NOMO-1 treated with DMSO at 0.1 percent for 48 hours (cell line): ENCODE measurements at regions not wholly inside any gene's neighbourhood (a gene's known extent, or its start where the extent isn't known, plus 50 kb on each side); places are given as distances from the start of the nearest gene placed in this dataset.

Experiments
- DNase-seq: peaks from one replicate; lab custom pipeline; 2025; ENCODE audit not compliant: unreplicated experiment; lab: John Stamatoyannopoulos, UW

DNA sequence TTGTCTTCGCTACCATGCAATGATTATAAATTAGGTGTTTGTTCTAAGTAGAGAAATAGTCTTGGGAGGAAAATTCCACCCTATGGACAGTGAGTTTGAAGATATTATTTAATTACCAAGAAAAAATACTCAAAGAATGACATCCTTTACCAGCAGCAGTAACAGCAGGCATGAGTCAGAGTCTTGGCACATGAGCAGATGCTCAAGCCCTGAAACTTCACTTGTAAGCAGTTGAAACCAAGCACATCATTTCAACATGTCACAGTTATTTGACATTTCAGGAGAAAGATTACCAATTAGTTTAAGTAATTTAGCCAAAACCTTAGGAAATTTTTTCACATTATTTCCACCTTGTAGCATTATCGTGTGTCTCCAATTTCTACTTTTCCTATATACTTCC lies 99.2 kb downstream of the C12orf50 start:
- DNase-seq, result no peak

DNA sequence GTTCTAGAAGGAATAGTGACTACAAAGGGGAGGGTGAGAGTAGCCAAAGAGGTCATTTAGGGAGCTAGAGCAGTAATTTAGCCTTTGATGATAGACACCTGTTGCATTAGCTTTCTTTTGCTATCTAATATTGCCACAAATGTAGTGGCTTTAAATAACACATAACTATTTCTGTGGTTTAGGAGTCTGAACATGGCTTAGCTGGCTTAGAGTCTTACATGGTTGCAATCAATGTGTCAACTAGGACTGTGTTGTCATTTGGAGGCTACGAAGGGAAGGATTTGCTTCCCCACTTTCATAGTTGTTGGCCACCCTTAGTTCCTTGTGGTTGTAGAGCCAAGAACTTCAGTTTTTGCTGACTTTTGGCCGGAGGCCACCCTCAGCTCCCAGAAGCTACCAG lies 99.9 kb downstream of the C12orf50 start:
- no peak for DNase-seq

DNA sequence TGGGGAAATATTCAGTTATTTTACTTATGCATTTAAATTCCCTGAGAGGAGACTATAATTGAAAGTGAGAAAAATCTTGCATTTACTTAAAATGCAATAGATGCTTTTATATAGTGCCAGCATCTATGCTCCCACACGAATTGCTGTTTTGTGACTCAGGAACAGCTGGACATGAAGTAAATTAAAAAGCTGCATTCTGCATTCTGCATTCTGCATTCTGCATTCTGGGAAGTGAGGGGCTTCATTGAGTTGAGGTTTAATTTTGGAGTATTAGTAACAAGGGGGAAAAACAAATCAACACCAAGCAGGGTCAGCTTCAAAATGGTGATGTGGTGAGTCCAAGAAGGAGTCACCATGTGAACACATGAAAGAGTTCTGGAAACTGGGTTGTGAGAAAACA lies 101.2 kb downstream of the C12orf50 start:
- DNase-seq, result no peak

DNA sequence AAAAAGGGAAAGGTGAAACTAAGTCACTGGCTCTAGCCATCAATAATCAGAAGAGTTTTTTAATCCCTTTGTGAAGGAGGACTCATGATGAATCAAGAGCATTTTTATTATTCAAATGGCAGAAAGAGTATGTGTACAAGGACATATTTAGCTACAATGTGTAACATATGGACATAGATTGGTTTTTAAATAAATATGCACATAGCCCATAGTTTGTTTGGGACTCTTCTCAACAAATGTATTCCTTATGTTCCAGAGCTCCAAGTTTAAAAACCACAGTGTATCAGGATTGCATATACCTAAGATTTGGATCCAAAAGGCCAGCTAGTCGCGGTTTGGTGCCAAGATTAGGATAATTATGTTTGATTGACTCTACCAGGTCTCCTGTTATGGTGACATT lies 104.2 kb downstream of the C12orf50 start:
- DNase-seq, result no peak

DNA sequence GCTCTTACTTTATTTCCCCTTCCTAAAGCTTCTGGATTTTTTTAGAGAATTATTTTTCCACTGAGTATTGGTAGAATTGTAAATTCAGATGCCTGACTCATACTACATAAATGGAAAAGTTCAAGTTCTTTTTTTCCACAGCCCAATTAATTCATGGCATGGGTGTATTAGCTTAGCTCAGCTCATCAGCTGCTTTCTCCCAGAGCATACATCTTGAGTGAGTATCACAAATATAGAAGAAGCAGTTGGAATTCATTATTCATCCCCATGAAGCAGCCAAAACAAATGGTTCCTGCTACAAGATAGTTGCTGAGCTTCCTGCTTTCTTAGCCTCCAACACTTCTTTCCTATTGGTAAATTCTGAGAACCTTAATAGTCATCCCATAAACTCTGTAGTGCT lies 105.1 kb downstream of the C12orf50 start:
- DNase-seq, result no peak

DNA sequence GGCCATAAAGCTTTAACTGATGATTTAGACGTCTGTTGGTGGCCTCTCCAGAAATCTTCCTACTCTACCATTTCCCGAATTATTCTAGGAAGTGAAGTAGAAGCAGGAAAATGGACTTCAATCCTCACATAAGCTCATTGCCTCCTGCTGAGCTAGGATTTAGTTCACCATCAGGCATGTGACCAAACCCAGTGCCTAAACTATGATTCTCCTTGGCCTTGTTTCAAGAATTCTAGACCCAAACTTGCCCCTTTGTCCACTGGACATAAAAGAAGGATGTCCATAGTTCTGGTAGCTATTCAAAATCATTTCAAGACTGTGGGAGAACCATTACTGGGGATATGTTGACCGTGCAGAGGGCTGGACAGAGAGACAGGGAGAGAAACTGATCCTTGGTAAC lies 105.8 kb downstream of the C12orf50 start:
- DNase-seq, result no peak

DNA sequence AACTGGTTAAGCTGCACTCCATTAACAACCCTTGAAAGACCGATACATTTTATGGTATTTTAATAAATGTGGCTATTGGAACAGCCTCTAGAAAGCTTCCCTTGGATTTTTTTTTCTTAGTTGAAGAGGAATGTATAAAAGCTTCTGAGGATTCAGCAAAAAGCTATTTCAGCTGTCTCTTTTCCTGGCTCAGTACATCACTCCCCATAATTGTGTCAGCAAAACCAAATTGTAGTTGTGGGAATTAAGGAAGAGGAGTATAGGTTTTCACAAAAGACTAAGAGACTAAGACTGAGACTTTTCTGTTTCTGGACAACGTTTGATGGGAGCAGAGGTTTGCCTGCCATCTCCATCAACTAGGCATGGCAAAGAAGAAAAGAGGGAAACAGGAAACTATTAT lies 106.5 kb downstream of the C12orf50 start:
- no peak for DNase-seq

DNA sequence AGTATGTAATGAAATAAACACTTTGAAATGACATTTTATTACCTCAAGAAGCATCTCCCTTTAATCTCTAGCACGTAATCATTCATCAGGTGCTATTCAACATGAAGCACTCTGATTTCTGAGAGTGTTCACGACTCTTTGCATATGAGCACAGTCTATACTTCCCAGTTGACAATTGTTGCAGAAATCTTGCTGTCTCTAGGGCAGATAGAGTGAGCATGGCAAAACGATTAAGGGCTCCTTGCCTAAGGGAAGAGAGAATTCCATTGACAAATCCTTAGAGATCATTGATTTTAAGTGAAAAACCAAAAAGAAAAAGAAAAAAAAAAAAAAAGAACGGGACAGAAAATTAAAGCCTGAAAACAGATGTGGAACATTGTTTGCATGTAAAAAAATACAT lies 107.6 kb downstream of the C12orf50 start:
- no peak for DNase-seq

DNA sequence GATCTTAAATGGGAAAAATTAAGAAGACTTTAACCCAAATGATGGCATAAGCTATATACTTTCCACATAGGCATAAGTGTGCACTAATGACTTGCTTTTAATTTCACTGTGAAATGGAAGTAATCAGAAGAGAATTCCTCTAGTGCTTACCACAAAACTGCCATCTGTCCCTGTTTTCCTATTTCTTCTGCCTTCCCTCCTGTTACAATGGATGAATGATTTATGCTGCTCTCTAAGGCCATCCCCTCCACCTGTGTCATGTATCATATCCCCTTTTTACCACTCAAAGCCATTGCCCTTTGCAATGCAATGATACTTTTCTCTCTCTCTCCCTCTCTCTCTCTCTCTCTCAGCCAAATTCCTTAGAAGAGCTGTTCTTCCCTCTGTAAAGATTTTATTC lies 109.1 kb downstream of the C12orf50 start:
- no peak for DNase-seq

DNA sequence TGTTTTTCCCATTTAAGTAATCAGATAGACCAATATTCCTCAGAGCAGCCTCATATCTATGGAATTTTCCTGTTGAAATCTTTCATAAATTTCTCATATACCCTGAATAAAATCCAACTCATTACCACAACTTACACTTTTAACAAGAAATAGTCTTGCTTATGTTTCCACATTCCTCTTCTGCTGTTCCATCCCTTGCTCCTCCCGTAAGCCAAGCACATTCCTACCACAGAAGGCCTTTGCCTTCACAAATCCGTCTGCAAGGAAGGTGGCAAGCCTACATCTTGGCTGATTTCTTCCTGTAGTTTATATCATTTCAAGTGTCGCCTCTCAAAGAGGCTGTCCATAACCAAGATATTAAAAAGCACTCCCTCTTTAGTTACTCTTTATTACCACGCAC lies 127.7 kb downstream of the C12orf50 start:
- DNase-seq, result no peak

DNA sequence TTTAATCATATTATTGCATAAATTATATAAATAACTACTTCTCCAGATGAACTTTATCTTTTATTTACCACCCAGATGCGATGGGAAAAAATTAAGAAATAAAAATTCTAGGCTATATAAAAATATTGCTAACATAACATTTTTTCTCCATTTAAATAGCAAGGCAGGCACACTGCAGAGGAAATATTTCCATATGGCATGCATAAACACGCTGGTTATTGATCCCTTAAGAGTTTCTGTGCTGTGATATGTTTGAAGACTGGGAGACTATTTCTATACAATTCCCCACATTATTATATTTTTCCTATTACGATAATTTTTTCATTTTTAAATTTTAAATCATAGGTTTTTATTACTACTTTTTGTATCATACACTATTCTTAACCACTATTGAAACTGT lies 131.5 kb downstream of the C12orf50 start:
- no peak for DNase-seq

DNA sequence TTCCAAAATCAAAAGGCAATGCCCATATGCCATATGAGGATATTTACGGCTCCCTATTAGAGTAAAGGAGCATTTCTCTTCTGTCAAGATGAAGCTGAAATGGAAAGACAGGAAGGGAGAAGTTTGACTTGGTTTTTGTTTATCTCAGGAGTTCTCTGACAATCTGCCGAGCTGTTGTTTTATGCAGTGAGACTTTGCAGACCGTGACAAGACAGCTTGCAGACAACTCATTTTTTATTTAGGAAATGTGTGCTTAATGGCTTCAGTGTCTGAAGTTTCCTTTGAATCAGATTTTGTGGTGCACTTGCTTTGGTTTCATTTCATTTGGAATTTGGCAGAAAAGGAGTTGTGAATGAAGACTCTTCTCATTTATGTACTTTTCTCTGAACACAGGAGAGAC lies 145.4 kb downstream of the C12orf50 start:
- no peak for DNase-seq

DNA sequence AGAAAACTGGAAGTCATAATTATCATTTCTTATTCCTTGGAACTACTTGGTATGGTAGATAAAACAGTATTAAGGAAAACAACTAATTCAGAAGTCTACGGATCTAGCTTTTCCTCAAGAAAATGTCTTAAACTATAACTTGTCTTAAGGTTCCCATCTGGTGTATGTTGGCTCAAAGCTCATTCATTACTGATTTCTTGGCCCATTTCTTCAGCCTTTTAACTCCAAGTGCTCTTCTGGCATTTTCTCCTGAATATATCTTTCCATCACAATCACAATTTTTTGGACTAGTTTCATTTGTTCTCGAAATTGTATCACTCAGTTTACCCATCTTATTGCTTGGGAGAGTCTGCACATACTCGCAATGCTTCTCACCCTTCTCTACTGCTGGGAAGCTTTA lies 150.1 kb downstream of the C12orf50 start:
- DNase-seq, result no peak

DNA sequence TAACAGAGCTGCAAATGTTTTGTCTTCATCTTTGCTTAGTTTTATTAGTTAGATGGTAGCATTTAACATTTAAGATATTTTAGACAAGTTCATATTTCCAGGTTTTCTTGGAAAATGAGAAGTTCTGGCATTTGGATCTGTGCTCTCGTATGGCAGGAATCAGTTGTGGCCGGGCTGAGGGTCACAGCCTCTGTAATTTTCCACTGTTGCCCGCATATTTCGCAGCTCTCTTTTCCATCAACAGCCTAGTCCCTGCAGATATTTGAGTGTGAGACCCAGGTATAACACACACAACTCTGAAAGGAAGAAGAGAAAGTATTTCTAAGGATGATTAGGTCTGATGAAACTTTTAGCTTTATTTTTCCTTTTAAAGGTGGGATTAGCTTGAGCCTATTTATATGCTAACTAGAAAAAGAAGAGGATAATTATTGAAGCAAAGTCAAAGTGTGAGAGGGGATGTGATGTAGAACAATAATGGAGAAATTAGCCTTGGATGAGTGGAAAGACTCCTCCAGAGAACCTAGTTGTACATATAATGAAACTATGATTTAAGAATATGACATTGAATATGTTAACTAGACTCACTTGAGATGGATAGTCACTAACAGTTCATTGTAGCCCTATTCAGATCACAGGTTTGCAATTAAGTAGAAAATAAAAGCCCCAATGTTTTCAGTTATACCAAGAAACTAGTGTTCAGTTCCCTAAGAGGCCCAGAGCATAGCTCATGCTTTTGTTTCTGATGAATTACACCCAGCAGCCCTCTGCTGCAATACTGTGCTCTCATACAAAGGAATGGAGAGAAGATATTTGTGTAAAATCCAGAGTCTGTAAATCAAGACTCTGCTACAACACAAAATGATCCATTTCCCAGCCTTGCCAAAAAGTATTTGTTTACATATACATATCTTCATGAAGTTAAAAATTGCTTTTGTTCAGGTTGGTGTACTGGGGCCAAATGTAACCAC lies 158.4 kb downstream of the C12orf50 start:
- DNase-seq, result no peak

DNA sequence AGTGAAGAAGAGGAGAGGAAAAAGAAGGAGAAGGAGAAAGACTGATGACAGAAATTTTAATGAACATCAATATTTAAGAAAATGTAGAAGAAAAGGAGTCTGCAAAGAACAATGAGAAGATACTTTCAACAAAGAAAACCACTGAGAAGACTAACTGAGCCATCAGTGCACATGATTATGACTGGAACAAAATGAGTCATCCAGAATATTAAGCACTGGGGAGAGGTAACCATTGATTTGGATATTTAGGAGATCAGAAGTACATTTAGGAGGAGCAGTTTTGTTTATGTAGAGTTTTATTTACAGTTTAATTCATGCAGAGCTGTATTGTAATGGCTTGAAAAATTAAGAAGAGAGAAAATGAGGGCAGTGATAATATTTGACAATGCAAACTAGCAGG lies 159.1 kb downstream of the C12orf50 start:
- DNase-seq, result no peak

DNA sequence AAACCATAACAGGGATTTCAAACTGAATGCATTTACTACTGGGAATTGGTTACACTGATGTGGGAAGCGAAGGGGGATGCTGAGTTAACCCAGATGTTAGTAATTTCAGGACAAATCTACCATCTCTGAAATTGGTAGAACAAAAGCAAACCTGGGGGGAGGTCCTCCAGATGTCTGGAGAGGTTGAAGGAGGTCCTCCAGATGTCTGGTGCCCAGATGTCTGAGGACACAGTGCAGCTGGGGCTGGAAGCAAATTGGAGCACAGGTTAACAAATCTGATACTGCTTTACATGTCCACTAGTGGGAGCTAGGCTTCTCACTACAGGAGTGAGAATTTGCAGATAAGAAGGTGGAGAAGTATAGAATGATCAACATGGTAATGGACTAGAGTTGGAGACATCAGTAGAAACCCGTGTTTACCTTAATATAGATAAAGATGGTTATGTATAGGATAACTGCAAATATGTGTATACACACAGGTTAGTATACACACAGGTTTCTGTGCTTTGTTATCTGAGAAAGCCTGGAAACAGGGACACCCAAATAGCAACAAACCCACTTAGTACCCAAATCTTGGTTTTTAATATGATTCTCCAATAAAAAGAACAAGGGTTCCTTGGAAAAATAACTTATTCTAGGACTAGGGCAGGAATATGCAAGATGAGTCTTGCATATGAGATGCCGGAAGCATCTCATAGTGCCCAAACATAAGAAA lies 162.5 kb downstream of the C12orf50 start:
- no peak for DNase-seq

DNA sequence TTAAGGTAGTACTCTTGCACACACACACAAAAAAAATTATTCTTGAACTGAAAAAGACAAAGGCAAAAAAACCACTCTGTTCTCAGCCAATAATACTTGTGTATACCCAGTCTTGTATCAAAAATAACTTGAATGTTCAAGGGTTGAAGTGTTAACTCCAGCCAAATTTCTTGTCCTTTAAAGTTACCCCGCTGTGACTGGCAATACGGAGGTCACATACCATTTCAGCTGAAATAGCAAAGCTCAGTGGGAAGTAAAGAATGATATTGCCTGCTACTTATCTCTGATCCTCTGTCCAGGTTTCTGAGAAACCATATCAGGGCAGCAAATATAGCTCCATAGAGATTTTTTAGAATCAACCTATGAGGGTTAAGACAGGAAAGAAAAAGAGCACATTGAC lies 167.4 kb downstream of the C12orf50 start:
- no peak for DNase-seq

DNA sequence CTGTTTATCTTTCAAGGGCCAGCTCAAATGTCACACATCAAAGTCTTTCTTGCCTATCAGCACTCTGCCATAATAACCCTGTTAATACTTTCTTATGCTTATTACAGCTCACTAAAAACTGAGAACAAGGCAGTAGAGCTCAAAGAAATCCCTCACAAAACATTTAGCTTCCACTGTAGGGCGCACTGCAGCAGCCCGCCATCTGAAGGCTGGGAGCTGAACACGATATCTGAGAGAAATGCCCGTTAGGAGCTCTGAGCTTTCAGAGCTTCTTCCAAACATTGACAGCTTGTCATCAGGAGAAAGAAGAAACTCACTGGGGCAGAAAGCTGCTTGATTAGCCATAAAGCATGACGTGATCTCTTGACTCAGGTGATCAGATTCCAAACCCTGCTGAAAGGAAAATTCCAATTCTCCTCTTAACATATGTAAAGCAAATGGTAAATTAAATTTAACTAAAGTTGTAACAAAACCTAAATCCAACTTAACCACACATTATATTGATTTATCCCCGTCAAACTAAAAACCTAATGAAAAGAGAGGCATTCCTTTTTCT lies 175.7 kb downstream of the C12orf50 start:
- DNase-seq, result no peak

DNA sequence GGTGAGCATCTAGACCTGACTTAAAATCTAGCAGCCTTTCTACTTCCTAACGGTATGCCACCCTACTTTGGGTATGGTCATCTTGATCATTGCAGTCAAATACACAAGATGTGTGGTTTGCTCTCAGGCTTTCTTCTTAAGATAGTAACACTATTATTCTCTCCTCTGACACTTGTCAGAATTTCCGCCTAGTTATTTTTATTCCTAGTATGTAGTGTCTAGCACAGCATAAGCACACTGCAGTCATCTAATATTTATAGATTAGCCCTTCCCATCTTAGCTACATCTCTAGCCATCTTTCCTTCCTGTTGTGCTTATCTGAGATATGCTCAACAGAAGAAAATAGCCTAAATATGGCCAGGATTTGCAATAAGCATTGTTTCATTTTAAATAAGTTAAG lies 180.1 kb downstream of the C12orf50 start:
- DNase-seq, result no peak

DNA sequence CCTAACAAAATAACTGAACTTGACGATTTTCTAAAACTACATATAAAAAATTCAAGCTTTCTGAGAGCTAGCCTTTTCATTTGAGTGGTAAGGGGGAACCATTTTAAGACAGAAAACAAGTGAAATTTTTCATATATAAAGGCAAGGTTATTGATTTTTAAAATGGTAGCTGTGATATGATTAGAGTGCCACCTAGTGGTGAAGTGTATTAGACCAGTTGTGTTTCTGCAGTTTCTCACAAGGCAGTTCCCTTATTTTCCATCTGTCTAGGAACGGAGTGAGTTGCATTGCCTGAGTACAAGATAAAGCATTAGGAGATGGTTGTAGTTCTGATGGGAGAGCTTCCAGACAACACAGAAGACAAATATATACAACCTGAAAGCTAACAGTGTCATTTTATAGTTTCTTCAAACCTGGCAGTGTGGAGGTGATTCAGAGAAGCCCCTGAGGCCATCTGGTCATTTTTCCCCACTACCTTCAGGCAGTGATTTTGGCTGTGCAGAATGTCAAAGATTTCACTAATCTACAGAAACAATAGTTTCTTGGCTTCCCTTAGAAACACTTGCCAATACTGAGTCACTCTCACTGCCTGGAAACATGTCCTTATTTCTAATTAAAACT lies 180.8 kb downstream of the C12orf50 start:
- peak; percentile 64 for DNase-seq

DNA sequence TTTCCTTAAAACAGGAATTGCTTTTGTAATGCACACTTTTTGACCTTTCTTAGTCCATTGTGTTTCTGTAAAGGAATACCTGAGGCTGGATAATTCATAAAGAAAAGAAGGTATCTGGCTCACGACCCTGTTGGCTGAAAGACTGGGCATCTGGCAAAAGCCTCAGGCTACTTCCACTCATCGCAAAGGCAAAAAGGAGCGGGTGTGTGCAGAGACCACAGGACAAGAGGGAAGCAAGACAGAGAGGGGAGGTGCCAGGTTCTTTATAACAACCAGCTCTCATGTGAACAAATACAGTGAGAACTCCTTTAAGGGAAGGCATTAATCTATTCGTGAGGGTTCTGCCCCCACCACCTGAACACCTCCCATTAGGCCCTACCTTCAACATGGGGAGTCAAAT lies 182.1 kb downstream of the C12orf50 start:
- DNase-seq, result no peak

DNA sequence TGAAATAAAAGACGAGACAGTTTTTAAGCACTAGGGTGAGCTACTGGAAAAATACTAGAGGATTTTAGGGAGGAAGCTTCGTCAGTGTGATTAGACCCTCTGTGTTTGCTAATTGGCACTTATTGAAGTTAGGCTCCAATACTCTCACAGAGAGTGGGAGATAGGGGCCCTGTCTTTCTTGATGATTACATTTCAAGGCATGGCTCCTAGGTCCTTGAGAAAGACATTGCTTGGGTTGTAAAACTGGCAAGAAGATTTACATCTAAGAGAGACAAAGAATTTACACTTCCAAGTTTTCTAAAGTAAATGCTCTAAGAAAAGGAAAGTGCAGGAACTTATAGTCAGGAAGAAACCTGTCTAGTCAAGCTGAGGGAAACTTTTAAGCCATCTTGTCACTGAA lies 183.2 kb downstream of the C12orf50 start:
- DNase-seq, result no peak
